GM21360 (cell line): ENCODE measurements at regions not wholly inside any gene's neighbourhood (a gene's known extent, or its start where the extent isn't known, plus 50 kb on each side); places are given as distances from the start of the nearest gene placed in this dataset.
"Not testable (repeated sequence)": the region's sequence is repeated elsewhere in the genome, so short reads cannot be mapped to it uniquely, and the experiment has no call there.

Source experiments
- ATAC-seq: cut with Tn5 transposase; IDR thresholded peaks from one replicate; pipeline ENCODE4 v1.9.1; 2021; ENCODE audit warnings: mild to moderate bottlenecking, moderate library complexity; ENCODE audit not compliant: unreplicated experiment

- ATAC-seq, result no peak
These were observed 1058.4 kb downstream of the SORCS1 start for GRCh38 chr10:106106114-106106513.

- no peak for ATAC-seq
These were observed 1074.7 kb downstream of the SORCS1 start for GRCh38 chr10:106089855-106090254.

DNA sequence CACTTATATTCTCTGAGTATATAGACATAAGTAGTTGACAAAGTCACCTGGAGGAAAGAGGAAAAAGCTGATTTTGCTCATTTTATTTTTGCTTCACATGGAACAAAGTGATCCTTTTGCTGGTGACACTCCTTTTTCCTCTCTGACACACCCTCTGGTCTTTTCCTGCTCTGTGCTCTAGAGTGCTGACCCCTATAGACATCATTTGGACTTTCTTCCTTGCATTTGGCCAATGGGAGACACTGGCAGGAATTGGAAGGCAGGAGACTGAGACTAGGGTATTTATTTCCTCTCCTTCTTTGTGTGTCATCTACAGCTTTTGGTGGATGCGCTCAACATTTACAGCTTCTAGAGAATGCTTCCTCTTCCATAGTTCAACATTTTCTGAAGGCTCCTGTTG, 1078.1 kb downstream of the SORCS1 start:
- no peak for ATAC-seq

- ATAC-seq, result no peak
These were observed 1080.9 kb downstream of the SORCS1 start for GRCh38 chr10:106083572-106083971.

- no peak for ATAC-seq
These were observed 1081.6 kb downstream of the SORCS1 start for GRCh38 chr10:106082865-106083264.

GRCh38 chr10:106078895-106079576, 1085.5 kb downstream of the SORCS1 start:
- ATAC-seq, result no peak

GRCh38 chr10:106076496-106076895, 1088.0 kb downstream of the SORCS1 start:
- no peak for ATAC-seq

GRCh38 chr10:106053061-106053460, 1111.4 kb downstream of the SORCS1 start:
- ATAC-seq, result no peak

- ATAC-seq, result no peak
These were observed 1120.0 kb downstream of the SORCS1 start for GRCh38 chr10:106044503-106044902.

GRCh38 chr10:106043863-106044262, 1120.6 kb downstream of the SORCS1 start:
- no peak for ATAC-seq

DNA sequence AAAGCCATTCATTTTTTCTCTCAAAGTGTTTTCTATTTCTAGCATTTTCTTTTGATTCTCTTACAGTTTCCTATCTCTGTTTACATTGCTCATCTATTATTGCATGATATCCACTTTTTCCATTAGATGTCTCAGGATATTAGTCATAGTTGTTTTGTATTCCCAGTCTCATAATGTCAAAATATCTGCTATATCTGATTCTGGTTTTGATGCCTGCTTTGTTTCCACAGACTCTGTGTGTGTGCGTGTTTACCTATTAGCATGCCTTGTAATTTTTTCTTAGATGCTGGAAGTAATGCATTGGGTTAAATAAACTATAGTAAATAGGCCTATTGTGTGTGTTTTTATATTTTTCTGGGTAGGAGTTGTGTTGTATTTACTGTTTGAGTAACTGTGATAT, 1126.3 kb downstream of the SORCS1 start:
- no peak for ATAC-seq

GRCh38 chr10:106033065-106033464, 1131.4 kb downstream of the SORCS1 start:
- no peak for ATAC-seq

DNA sequence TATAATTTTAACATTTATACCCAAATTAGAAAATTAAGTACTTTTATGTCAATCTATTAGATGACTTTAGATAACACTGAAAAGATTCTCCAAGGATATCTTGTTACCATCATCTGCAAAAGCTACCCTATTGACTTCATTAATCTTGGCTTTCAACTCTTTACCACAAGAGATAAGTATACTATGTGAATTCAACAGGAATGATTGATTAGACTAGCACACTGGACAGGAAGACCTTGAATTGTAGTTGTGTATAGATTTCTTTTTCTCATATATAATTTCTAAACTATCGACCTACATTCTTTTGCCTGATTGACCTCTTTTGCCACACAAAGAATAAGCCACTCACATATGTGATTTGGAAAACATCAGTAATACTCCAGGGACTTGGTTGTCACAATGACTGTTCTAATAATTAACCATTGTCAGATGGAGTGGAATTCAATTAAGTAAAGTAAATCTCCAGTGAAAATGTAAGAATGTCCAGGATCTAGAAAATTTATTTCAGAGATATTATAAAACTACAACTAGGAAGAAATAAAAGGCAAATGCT, 1132.0 kb downstream of the SORCS1 start:
- ATAC-seq, result no peak

- no peak for ATAC-seq
These were observed 1137.3 kb downstream of the SORCS1 start for GRCh38 chr10:106027240-106027639.

- no peak for ATAC-seq
These were observed 1139.2 kb downstream of the SORCS1 start for GRCh38 chr10:106025208-106025811.

DNA sequence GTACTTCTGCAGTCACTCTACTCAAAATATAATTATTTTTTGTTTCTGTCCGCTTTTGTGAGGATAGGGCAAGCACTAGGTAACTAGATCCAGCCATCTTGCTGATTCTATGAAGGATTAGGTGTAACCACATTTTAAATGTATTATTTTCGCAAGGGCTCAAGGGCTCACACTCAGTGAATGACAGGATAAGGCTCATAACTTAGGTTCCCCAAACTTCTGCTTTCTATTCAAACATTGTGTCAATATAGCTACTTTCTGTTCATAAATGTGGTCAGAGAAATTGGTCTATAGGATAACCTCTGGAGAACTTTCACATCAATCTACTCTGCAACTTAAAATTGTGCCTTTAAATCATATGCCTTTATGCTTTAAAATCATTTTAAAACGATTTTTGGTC, 1141.2 kb downstream of the SORCS1 start:
- ATAC-seq, result no peak

- ATAC-seq, result not testable (repeated sequence)
These were observed 1144.9 kb downstream of the SORCS1 start for GRCh38 chr10:106019559-106019958.

GRCh38 chr10:106015369-106016199, 1148.9 kb downstream of the SORCS1 start:
- not testable (repeated sequence) for ATAC-seq

GRCh38 chr10:106011250-106011649, 1153.3 kb downstream of the SORCS1 start:
- ATAC-seq, result no peak

DNA sequence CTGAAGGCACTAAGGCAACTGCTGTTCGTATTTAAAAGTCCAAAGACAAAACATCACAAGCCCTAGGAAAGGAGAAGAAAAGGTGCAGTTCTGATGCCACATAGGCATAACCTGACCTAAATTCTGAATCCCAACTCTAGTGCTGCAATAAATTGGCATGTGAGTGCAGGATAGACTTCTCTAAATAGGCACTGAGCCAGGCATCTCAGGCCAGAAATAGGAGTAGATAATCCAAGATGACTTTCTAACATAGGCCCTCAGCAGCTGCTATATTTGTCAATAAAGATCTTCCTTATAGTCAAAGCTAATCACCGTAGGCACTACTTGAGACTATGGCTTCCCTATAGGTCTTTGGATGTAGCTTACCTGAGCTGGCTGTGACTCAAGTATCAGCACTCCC, 1163.8 kb downstream of the SORCS1 start:
- ATAC-seq, result no peak

- no peak for ATAC-seq
These were observed 1170.9 kb downstream of the SORCS1 start for GRCh38 chr10:105993609-105994008.

DNA sequence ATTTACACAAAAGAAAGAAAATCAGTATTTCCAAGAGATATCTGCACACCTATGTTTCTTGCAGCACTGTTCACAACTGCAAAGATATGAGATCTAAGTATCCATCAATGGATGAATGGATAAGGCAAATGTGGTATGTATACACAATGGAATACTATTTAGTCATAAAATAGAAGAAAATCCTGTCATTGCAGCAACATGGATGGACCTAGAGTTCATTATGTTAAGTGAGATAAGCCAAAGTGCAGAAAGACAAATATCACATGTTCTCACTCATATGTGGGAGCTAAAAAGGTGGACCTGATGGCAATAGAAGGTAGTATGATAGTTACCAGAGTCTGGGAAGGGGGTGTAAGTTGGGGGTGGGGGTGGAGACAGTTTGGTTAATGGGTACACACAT, 1171.6 kb downstream of the SORCS1 start:
- no peak for ATAC-seq
